Tibial artery (tissue), 4 donors: ENCODE measurements at regions not wholly inside any gene's neighbourhood (a gene's known extent, or its start where the extent isn't known, plus 50 kb on each side); places are given as distances from the start of the nearest gene placed in this dataset.

ENCODE experiments used
- DNase-seq, 2 donors: peaks; one replicate each; pipeline ENCODE4 v3.0.0-alpha.2; 2019
- H3K27ac ChIP-seq, 2 donors: fragments of 200-600 bp; sonication (generic) in 1 of 2; 1 replicate in 1 of 2; 2 replicates in 1 of 2; pipeline ENCODE4 v1.5.1; 2018 to 2019; ENCODE audit warnings: mild to moderate bottlenecking in 1 of 2
- H3K27me3 ChIP-seq, 2 donors: fragments of 200-600 bp; sonication (generic) in 1 of 2; one replicate each; pipeline versions ENCODE4 v1.5.1 to v1.6.0; 2016 to 2019
- H3K36me3 ChIP-seq, 3 donors: fragments of 200-600 bp; sonication (generic) in 2 of 3; one replicate each; pipeline ENCODE4 v1.5.1; 2016 to 2019; ENCODE audit warnings: mild to moderate bottlenecking in 2 of 3
- H3K4me1 ChIP-seq, 4 donors: fragments of 200-600 bp; sonication (generic) in 2 of 4; 1 replicate in 3 of 4; 2 replicates in 1 of 4; pipeline ENCODE4 v1.5.1; 2016 to 2019
- H3K4me3 ChIP-seq, 2 donors: fragments of 200-600 bp; sonication (generic) in 1 of 2; 1 replicate in 1 of 2; 2 replicates in 1 of 2; pipeline ENCODE4 v1.5.1; 2018 to 2019; ENCODE audit warnings: mild to moderate bottlenecking in 2 of 2
- H3K9me3 ChIP-seq, 3 donors: fragments of 200-600 bp; sonication (generic) in 1 of 3; one replicate each; pipeline ENCODE4 v1.5.1; 2016 to 2019
- CTCF ChIP-seq, 2 experiments: fragments of 200-600 bp in 1 of 2; fragments of 450-650 bp in 1 of 2; IDR thresholded peaks; one replicate each; pipeline ENCODE4 v1.5.1; 2017 to 2019; ENCODE audit warnings: antibody characterized with exemption in 2 of 2, mild to moderate bottlenecking in 1 of 2, moderate library complexity in 1 of 2
- intact Hi-C: fragments of 100-400 bp; cut with DNase I; formaldehyde crosslinking; loops from one replicate; pipeline ENCODE4 v1.15.0; 2023; ENCODE audit warnings: low total_unique reads

- no peak for TF ChIP-seq CTCF (IDR thresholded peaks at IDR 0.05)
- Histone ChIP-seq H3K4me3 (no peak overlapping the region), H3K27ac (peak overlapping the region; percentile 63 to 67), H3K9me3 (no peaks in the 10 kb centered on the region), H3K4me1 (peaks cover 0 to 67% (median 31%) of the 10 kb centered on the region in 4 donors), H3K36me3 (no peaks in the 10 kb centered on the region), H3K27me3 (no peaks in the 10 kb centered on the region)
- no peak for DNase-seq
- intact Hi-C loops = no loop called here
Observed at GRCh38 chr9:75431375-75431774, 343.1 kb downstream of the OSTF1 start.

GRCh38 chr9:75432386-75432785 lies 344.1 kb downstream of the OSTF1 start:
- H3K36me3 ChIP-seq = no peaks in the 10 kb centered on the region
- no peak for TF ChIP-seq CTCF (IDR thresholded peaks at IDR 0.05)
- peaks cover 0 to 61% (median 31%) of the 10 kb centered on the region in 4 donors for H3K4me1 ChIP-seq
- no peaks in the 10 kb centered on the region for H3K27me3 ChIP-seq
- intact Hi-C loops = no loop called here
- no peaks in the 10 kb centered on the region for H3K9me3 ChIP-seq
- H3K27ac ChIP-seq = peak overlapping the region; percentile 63 to 67
- H3K4me3 ChIP-seq = no peak overlapping the region
- DNase-seq = peak; percentile 61 to 81

GRCh38 chr9:75432888-75433287 lies 344.6 kb downstream of the OSTF1 start:
- Histone ChIP-seq H3K4me1 (peaks cover 0 to 56% (median 31%) of the 10 kb centered on the region in 4 donors), H3K27ac (peak overlapping the region; percentile 66 to 67), H3K27me3 (no peaks in the 10 kb centered on the region), H3K9me3 (no peaks in the 10 kb centered on the region), H3K36me3 (no peaks in the 10 kb centered on the region), H3K4me3 (no peak overlapping the region)
- no peak for DNase-seq
- TF ChIP-seq CTCF (IDR thresholded peaks at IDR 0.05) = no peak
- intact Hi-C loops = no loop called here

- Histone ChIP-seq H3K27ac (no peak overlapping the region), H3K9me3 (no peaks in the 10 kb centered on the region)
- intact Hi-C loops = no loop called here
Observed at GRCh38 chr9:75438716-75439115, 350.4 kb downstream of the OSTF1 start.

GRCh38 chr9:75440914-75441313 lies 352.6 kb downstream of the OSTF1 start:
- Histone ChIP-seq H3K9me3 (no peaks in the 10 kb centered on the region), H3K27ac (no peak overlapping the region), H3K36me3 (no peaks in the 10 kb centered on the region), H3K4me3 (no peak overlapping the region), H3K27me3 (no peaks in the 10 kb centered on the region), H3K4me1 (peaks cover 0 to 15% (median 0%) of the 10 kb centered on the region in 4 donors)
- intact Hi-C loops = no loop called here
- TF ChIP-seq CTCF (IDR thresholded peaks at IDR 0.05) = no peak
- no peak for DNase-seq

More at GRCh38 chr9:75438716-75439115, 350.4 kb downstream of the OSTF1 start:
- no peak for DNase-seq
- Histone ChIP-seq H3K36me3 (no peaks in the 10 kb centered on the region), H3K4me1 (peaks cover 0 to 10% (median under 1%) of the 10 kb centered on the region in 4 donors), H3K4me3 (no peak overlapping the region), H3K27me3 (no peaks in the 10 kb centered on the region)
- TF ChIP-seq CTCF (IDR thresholded peaks at IDR 0.05) = no peak

- H3K4me3 ChIP-seq = no peak overlapping the region
- no peak for DNase-seq
- intact Hi-C loops = no loop called here
- H3K9me3 ChIP-seq = no peaks in the 10 kb centered on the region
- H3K4me1 ChIP-seq = peaks cover 0 to 31% (median 14%) of the 10 kb centered on the region in 4 donors
- H3K36me3 ChIP-seq = no peaks in the 10 kb centered on the region
- H3K27me3 ChIP-seq = no peaks in the 10 kb centered on the region
- TF ChIP-seq CTCF (IDR thresholded peaks at IDR 0.05) = no peak
- peak overlapping the region in 1 of 2 donors; percentile 5 for H3K27ac ChIP-seq
Observed at GRCh38 chr9:75445144-75445543, 356.8 kb downstream of the OSTF1 start.
